ENCODE measurements at regions not wholly inside any gene's neighbourhood (a gene's known extent, or its start where the extent isn't known, plus 50 kb on each side); places are given as distances from the start of the nearest gene placed in this dataset.
A peak's percentile ranks its signal among the peaks of the same experiment; 100 is the strongest.

DNA sequence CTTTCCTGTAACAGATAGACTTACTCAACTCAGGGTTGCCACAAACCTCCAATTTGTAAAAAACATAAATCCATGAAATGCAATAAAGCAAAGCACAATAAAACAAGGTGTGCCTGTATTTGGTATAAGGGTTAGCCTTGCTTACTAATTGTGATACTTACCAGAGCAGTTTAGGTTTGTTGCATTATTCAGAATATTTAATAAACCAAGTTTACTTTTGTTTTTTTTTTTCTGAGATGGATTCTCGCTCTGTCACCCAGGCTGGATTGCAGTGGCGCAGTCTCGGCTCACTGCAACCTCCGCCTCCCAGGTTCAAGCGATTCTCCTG lies 79.6 kb downstream of the SEC61G start:
- Histone ChIP-seq H3K27ac (ENCODE audit: low read depth, low read length) (no peak overlapping the region), H2BK12ac (ENCODE audit: low read depth, low read length) (no peak overlapping the region), H4K5ac (ENCODE audit: insufficient read length, low read depth, low read length) (no peak overlapping the region), H3K4ac (replicated peaks; ENCODE audit: insufficient read length, low read depth, low read length) (no peak overlapping the region), H4K91ac (replicated peaks; ENCODE audit: insufficient read length, low read length) (peak overlapping the region; percentile 74), H3K79me2 (ENCODE audit: control insufficient read depth in 1 of 2, insufficient read depth in 2 of 2, low read length in 2 of 2) (no peaks in the 10 kb centered on the region), H4K20me1 (replicated peaks in 1 of 2; ENCODE audit: control insufficient read depth in 1 of 2, insufficient read depth in 2 of 2, low read length in 2 of 2) (no peaks in the 10 kb centered on the region), H2BK120ac (replicated peaks; ENCODE audit: low read depth, low read length) (peak overlapping the region; percentile 54), H3K27me3 (replicated peaks in 1 of 4; ENCODE audit: control insufficient read depth in 3 of 4, extremely low read depth in 1 of 4, insufficient read depth in 3 of 4, low read length in 3 of 4) (no peaks in the 10 kb centered on the region), H3K79me1 (ENCODE audit: low read depth, low read length) (no peaks in the 10 kb centered on the region), H3K14ac (ENCODE audit: insufficient read length) (no peak overlapping the region), H3K36me3 (ENCODE audit: control insufficient read depth in 2 of 4, insufficient read depth in 4 of 4, low read length in 3 of 4) (no peaks in the 10 kb centered on the region), H3K9ac (replicated peaks in 1 of 4; ENCODE audit: extremely low read depth in 1 of 4, low read depth in 3 of 4, low read length in 3 of 4) (no peak overlapping the region), H3K56ac (replicated peaks; ENCODE audit: insufficient read length, low read depth, low read length) (no peak overlapping the region), H4K8ac (ENCODE audit: extremely low read depth, insufficient read depth, low read length) (no peak overlapping the region), H2AFZ (ENCODE audit: low read length) (no peak overlapping the region), H2BK20ac (ENCODE audit: low read length) (no peak overlapping the region), H3K23ac (ENCODE audit: insufficient read length) (no peak overlapping the region), H3K4me2 (ENCODE audit: insufficient read depth in 1 of 2, low read depth in 2 of 2, low read length in 2 of 2) (no peak overlapping the region), H3K18ac (ENCODE audit: extremely low read depth, low read length) (no peak overlapping the region), H2BK5ac (ENCODE audit: low read depth, low read length) (peak overlapping the region; percentile 60; the same call in 1 of the 2 replicates), H2BK15ac (ENCODE audit: low read length) (no peak overlapping the region), H3K4me3 (ENCODE audit: extremely low read depth in 1 of 4, insufficient read depth in 2 of 4, low read depth in 3 of 4, low read length in 4 of 4) (no peak overlapping the region), H3K4me1 (replicated peaks in 1 of 4; ENCODE audit: control insufficient read depth in 3 of 4, insufficient read depth in 4 of 4, low read length in 3 of 4) (peaks cover 0 to 8% (median 6%) of the 10 kb centered on the region in 4 experiments; a peak in 3 of 7 replicates), H3K9me3 (ENCODE audit: insufficient read depth in 2 of 2, low read depth in 1 of 2, low read length in 1 of 2) (no peaks in the 10 kb centered on the region), H2AK5ac (ENCODE audit: low read depth, low read length) (no peak overlapping the region), H3K23me2 (ENCODE audit: low read depth, low read length) (peaks cover 3% of the 10 kb centered on the region; the same call in 1 of the 2 replicates)
- WGBS, 2 experiments (ENCODE audit: extremely low coverage in 1 of 2, insufficient coverage in 1 of 2, insufficient read length in 1 of 2, insufficient replicate concordance in 2 of 2, low coverage in 1 of 2, low lambda C conversion rate in 2 of 2, missing lambda C conversion rate in 1 of 2) = 91% methylated on average over 5 of the region's 5 CpGs; no CpG with 5 or more reads in 1 of the 2 experiments
- DNase-seq (ENCODE audit: low read depth in 1 of 2, low spot score in 2 of 2) (no peak), FAIRE-seq (no peak)
- ChIA-PET CTCF (ENCODE audit: partially characterized antibody) (no interaction called here), POLR2A (ENCODE audit: partially characterized antibody) (no interaction called here)
- TF ChIP-seq RNF2 (IDR thresholded peaks at IDR 0.05; ENCODE audit: borderline replicate concordance, low read depth, low read length, missing control alignments, poor library complexity, severe bottlenecking) = no peak
- TF ChIP-seq, protein P1, sequence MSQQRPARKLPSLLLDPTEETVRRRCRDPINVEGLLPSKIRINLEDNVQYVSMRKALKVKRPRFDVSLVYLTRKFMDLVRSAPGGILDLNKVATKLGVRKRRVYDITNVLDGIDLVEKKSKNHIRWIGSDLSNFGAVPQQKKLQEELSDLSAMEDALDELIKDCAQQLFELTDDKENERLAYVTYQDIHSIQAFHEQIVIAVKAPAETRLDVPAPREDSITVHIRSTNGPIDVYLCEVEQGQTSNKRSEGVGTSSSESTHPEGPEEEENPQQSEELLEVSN (IDR thresholded peaks at IDR 0.05) = no peak
- TF ChIP-seq SIRT6 (IDR thresholded peaks at IDR 0.05; ENCODE audit: low read length) = no peak
- TF ChIP-seq HDAC2 (IDR thresholded peaks at IDR 0.05; ENCODE audit: borderline replicate concordance in 1 of 2, low read depth in 2 of 2, low read length in 2 of 2) = no peak
- no peak for TF ChIP-seq SP1 (IDR thresholded peaks at IDR 0.05; ENCODE audit: low read depth, low read length)
- no peak for TF ChIP-seq KDM5A (IDR thresholded peaks at IDR 0.05; ENCODE audit: low read length)
- TF ChIP-seq JUN (IDR thresholded peaks at IDR 0.05; ENCODE audit: low read depth, low read length) = no peak
- TF ChIP-seq TAF7 (optimal IDR thresholded peaks at IDR 0.05; ENCODE audit: borderline replicate concordance, low read depth, low read length) = no peak
